ENCODE measurements at regions not wholly inside any gene's neighbourhood (a gene's known extent, or its start where the extent isn't known, plus 50 kb on each side); places are given as distances from the start of the nearest gene placed in this dataset.

- TF ChIP-seq, protein P1, sequence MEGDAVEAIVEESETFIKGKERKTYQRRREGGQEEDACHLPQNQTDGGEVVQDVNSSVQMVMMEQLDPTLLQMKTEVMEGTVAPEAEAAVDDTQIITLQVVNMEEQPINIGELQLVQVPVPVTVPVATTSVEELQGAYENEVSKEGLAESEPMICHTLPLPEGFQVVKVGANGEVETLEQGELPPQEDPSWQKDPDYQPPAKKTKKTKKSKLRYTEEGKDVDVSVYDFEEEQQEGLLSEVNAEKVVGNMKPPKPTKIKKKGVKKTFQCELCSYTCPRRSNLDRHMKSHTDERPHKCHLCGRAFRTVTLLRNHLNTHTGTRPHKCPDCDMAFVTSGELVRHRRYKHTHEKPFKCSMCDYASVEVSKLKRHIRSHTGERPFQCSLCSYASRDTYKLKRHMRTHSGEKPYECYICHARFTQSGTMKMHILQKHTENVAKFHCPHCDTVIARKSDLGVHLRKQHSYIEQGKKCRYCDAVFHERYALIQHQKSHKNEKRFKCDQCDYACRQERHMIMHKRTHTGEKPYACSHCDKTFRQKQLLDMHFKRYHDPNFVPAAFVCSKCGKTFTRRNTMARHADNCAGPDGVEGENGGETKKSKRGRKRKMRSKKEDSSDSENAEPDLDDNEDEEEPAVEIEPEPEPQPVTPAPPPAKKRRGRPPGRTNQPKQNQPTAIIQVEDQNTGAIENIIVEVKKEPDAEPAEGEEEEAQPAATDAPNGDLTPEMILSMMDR (IDR thresholded peaks at IDR 0.05; ENCODE audit: poor library complexity): no peak
- no peak for TF ChIP-seq EZH2 (IDR thresholded peaks at IDR 0.05; ENCODE audit: borderline replicate concordance)
- TF ChIP-seq EZH2phosphoT487 (IDR thresholded peaks at IDR 0.05; ENCODE audit: low read depth, severe bottlenecking, unreplicated experiment): no peak
Observed at GRCh38 chr5:23368393-23368792, 139.0 kb upstream of the PRDM9 start.

Data from hepatocyte (in vitro differentiated cells).